Prostate gland (tissue), 2 donors: ENCODE measurements at regions not wholly inside any gene's neighbourhood (a gene's known extent, or its start where the extent isn't known, plus 50 kb on each side); places are given as distances from the start of the nearest gene placed in this dataset.

Source experiments
- DNase-seq: peaks from one replicate; pipeline ENCODE4 v3.0.0-alpha.2; 2019; ENCODE audit warnings: low spot score
- H3K27ac ChIP-seq, 2 donors: fragments of 200-600 bp; sonication (generic); 2 replicates each; pipeline ENCODE4 v1.5.1; 2017 to 2019
- H3K27me3 ChIP-seq: fragments of 200-600 bp; sonication (generic); replicated peaks from 2 replicates; pipeline ENCODE4 v1.5.1; 2019; ENCODE audit not compliant: insufficient read depth
- H3K36me3 ChIP-seq, 2 donors: fragments of 200-600 bp; sonication (generic); 1 replicate in 1 of 2; 2 replicates in 1 of 2; pipeline versions ENCODE4 v1.5.1 to v1.8.1; 2017 to 2019
- H3K4me1 ChIP-seq: fragments of 200-600 bp; sonication (generic); replicated peaks from 2 replicates; pipeline ENCODE4 v1.5.1; 2019
- H3K4me3 ChIP-seq, 2 donors: fragments of 200-600 bp; sonication (generic); 2 replicates each; pipeline ENCODE4 v1.5.1; 2017 to 2019
- H3K9me3 ChIP-seq: fragments of 200-600 bp; sonication (generic); 2 replicates; pipeline ENCODE4 v1.5.1; 2017
- POLR2A ChIP-seq: fragments of 450-650 bp; IDR thresholded peaks from one replicate; pipeline ENCODE4 v1.6.1; 2016; ENCODE audit warnings: antibody characterized with exemption, mild to moderate bottlenecking
- POLR2AphosphoS5 ChIP-seq: sonication (generic); formaldehyde crosslinking; IDR thresholded peaks from one replicate; pipeline ENCODE4 v1.6.1; 2017; ENCODE audit warnings: antibody characterized with exemption
- WGBS: methylation state at CpG from one replicate; pipeline ENCODE4 v1.1.5; 2018; 5-methylcytosine and 5-hydroxymethylcytosine counted together
- intact Hi-C: fragments of 100-400 bp; cut with DNase I; formaldehyde crosslinking; loops from one replicate; pipeline ENCODE4 v1.14.2; 2022
- TF ChIP-seq, protein P1 (sequence below), 4 experiments: fragments of 200-600 bp in 2 of 4; fragments of 450-650 bp in 2 of 4; sonication (generic) in 2 of 4; IDR thresholded peaks; 1 replicate in 3 of 4; 2 replicates in 1 of 4; pipeline ENCODE4 v1.5.1; 2016 to 2019; ENCODE audit warnings: antibody characterized with exemption in 4 of 4, mild to moderate bottlenecking in 2 of 4, moderate library complexity in 2 of 4

- Histone ChIP-seq H3K27ac (no peak overlapping the region), H3K4me1 (no peaks in the 10 kb centered on the region), H3K4me3 (no peak overlapping the region), H3K27me3 (no peaks in the 10 kb centered on the region), H3K36me3 (no peaks in the 10 kb centered on the region), H3K9me3 (no peaks in the 10 kb centered on the region)
- TF ChIP-seq, protein P1, sequence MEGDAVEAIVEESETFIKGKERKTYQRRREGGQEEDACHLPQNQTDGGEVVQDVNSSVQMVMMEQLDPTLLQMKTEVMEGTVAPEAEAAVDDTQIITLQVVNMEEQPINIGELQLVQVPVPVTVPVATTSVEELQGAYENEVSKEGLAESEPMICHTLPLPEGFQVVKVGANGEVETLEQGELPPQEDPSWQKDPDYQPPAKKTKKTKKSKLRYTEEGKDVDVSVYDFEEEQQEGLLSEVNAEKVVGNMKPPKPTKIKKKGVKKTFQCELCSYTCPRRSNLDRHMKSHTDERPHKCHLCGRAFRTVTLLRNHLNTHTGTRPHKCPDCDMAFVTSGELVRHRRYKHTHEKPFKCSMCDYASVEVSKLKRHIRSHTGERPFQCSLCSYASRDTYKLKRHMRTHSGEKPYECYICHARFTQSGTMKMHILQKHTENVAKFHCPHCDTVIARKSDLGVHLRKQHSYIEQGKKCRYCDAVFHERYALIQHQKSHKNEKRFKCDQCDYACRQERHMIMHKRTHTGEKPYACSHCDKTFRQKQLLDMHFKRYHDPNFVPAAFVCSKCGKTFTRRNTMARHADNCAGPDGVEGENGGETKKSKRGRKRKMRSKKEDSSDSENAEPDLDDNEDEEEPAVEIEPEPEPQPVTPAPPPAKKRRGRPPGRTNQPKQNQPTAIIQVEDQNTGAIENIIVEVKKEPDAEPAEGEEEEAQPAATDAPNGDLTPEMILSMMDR (IDR thresholded peaks at IDR 0.05), result no peak
- no peak for TF ChIP-seq POLR2A
- no peak for TF ChIP-seq POLR2AphosphoS5
- no peak for DNase-seq
- intact Hi-C loops, result loop anchor here (10.0 kb wide), 1 partner anchor 494 kb away; no protein-coding TSS in a partner anchor
- WGBS, result 79% methylated on average over 6 of the region's 6 CpGs
These were observed 62.7 kb upstream of the ARGLU1 start for GRCh38 chr13:106630650-106631049.

DNA sequence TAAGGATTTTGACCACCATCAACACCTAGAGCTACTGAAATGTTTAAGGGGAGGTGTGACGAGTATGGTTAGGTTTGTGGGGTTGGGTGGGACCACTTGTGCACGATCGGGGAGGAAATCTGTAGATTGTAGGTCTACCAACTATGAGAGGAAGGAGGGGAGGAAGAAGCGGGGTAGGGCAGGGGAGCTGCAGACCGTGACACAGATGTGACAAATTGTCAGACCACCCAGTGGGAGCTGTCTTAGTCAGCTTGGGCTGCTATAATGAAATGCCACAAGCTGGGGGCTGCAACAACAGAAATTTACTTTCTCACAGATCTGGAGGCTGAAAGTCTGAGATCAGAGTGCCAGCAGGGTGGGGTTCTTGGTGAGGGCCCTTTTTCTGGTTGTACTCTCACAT, 62.2 kb upstream of the ARGLU1 start:
- DNase-seq, result no peak
- intact Hi-C loops, result loop anchor here (10.0 kb wide), 1 partner anchor 495 kb away; no protein-coding TSS in a partner anchor
- Histone ChIP-seq H3K27me3 (no peaks in the 10 kb centered on the region), H3K36me3 (no peaks in the 10 kb centered on the region), H3K9me3 (no peaks in the 10 kb centered on the region), H3K4me3 (no peak overlapping the region), H3K27ac (no peak overlapping the region), H3K4me1 (no peaks in the 10 kb centered on the region)
- WGBS, result 96% methylated on average over 5 of the region's 5 CpGs
- TF ChIP-seq POLR2AphosphoS5 (no peak), POLR2A (no peak)
- TF ChIP-seq, protein P1 (IDR thresholded peaks at IDR 0.05), result no peak

DNA sequence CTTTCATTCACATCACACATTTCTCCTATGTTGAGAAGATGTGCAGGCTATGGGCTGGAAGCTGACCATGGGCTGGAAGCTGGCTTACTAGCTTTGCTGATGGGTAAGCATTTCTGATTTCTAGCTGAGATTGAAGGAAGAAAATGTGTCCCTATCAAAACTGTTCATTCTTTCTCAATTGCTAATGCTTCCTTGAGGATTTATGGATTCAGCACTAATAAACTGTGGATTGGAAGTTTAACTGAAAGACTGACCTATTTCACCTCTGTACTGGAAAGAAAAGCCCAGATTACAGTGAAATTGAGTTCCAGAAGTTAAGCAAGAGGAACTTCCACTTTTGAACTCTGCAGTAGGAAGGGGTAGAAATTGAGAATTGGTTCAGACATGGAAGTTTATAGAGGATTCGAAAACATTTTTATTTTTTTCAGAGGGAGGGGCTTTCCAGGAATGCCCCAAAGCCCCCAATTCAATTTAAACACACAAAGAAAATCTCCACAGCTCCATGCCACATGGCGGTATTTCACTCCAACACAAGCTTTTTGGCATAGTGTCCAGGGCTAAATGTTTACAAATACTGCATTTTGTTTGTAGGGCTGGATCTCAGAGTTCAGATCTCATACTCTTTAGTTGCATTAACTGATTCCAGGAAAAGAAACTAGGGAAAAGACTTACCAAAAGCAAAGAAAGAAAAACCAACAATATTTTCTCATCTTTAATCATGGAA, 61.2 kb upstream of the ARGLU1 start:
- intact Hi-C loops, result no loop called here
- TF ChIP-seq POLR2A, result no peak
- TF ChIP-seq, protein P1 (IDR thresholded peaks at IDR 0.05), result no peak
- TF ChIP-seq POLR2AphosphoS5, result no peak
- H3K36me3 ChIP-seq, result no peaks in the 10 kb centered on the region
- no peaks in the 10 kb centered on the region for H3K9me3 ChIP-seq
- no peak for DNase-seq
- no peaks in the 10 kb centered on the region for H3K27me3 ChIP-seq
- H3K4me3 ChIP-seq, result no peak overlapping the region
- no peak overlapping the region for H3K27ac ChIP-seq
- H3K4me1 ChIP-seq, result no peaks in the 10 kb centered on the region
- WGBS, result 79% methylated on average over 2 of the region's 2 CpGs

GRCh38 chr13:106626473-106626872, 58.5 kb upstream of the ARGLU1 start:
- Histone ChIP-seq H3K36me3 (no peaks in the 10 kb centered on the region), H3K27ac (no peak overlapping the region), H3K4me3 (no peak overlapping the region), H3K27me3 (no peaks in the 10 kb centered on the region), H3K9me3 (no peaks in the 10 kb centered on the region), H3K4me1 (no peaks in the 10 kb centered on the region)
- TF ChIP-seq POLR2AphosphoS5 (no peak), POLR2A (no peak)
- TF ChIP-seq, protein P1 (IDR thresholded peaks at IDR 0.05), result no peak
- no peak for DNase-seq
- intact Hi-C loops, result no loop called here

DNA sequence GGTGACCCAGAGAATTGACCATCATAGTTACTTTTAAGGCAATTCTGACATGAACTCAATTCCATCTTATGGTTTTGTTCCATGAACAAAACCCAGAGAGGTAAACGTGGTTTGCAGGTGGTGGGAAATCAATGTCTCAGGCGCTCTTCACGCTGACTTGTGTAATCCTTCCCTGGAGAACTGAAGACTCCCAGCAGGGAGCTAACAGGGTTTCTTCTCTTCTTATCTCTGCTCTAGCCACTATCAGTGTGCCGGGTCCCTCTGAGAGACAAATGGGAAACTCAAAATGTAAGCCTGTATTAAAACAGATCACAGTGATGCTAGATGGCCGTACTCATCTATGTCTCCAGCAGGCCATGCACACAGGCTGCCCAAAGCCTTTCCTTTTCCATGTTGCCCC, 57.6 kb upstream of the ARGLU1 start:
- TF ChIP-seq, protein P1 (IDR thresholded peaks at IDR 0.05), result no peak
- TF ChIP-seq POLR2AphosphoS5 (no peak), POLR2A (no peak)
- WGBS, result 97% methylated on average over 5 of the region's 5 CpGs
- intact Hi-C loops, result no loop called here
- Histone ChIP-seq H3K27me3 (no peaks in the 10 kb centered on the region), H3K27ac (no peak overlapping the region), H3K4me3 (no peak overlapping the region), H3K4me1 (no peaks in the 10 kb centered on the region), H3K36me3 (no peaks in the 10 kb centered on the region), H3K9me3 (no peaks in the 10 kb centered on the region)
- DNase-seq, result no peak
